GM06990 (cell line): ENCODE measurements at regions not wholly inside any gene's neighbourhood (a gene's known extent, or its start where the extent isn't known, plus 50 kb on each side); places are given as distances from the start of the nearest gene placed in this dataset.

ENCODE experiments used
- DNase-seq: peaks from one replicate; pipeline ENCODE4 v3.0.0-alpha.2; 2011; ENCODE audit not compliant: insufficient read length; ENCODE audit errors: extremely low read depth
- H3K27me3 ChIP-seq: replicated peaks from 2 replicates; pipeline ENCODE4 v1.6.0; 2011; ENCODE audit warnings: low read length; ENCODE audit not compliant: control insufficient read depth, insufficient read depth
- H3K36me3 ChIP-seq: 2 replicates; pipeline ENCODE4 v1.5.1; 2011; ENCODE audit warnings: low read length; ENCODE audit not compliant: control insufficient read depth, insufficient read depth
- H3K4me3 ChIP-seq: replicated peaks from 2 replicates; pipeline ENCODE4 v1.5.1; 2011; ENCODE audit warnings: low read depth, mild to moderate bottlenecking, control low read depth, low read length
- CTCF ChIP-seq: IDR thresholded peaks from 2 replicates; pipeline ENCODE4 v1.5.1; 2011; ENCODE audit warnings: low read length, control low read depth, mild to moderate bottlenecking, inconsistent platforms; ENCODE audit not compliant: insufficient read depth, poor library complexity, severe bottlenecking

- DNase-seq: no peak
- TF ChIP-seq CTCF: no peak
- H3K27me3 ChIP-seq: no peaks in the 10 kb centered on the region; the same call in 1 of the 2 replicates
Measured at GRCh38 chr7:142592664-142593063, 156.6 kb upstream of the PRSS1 start.

GRCh38 chr7:142592231-142592630 lies 157.0 kb upstream of the PRSS1 start:
- no peak for TF ChIP-seq CTCF
- Histone ChIP-seq H3K27me3 (no peaks in the 10 kb centered on the region), H3K36me3 (no peaks in the 10 kb centered on the region), H3K4me3 (no peak overlapping the region)
- no peak for DNase-seq

More at GRCh38 chr7:142592664-142593063, 156.6 kb upstream of the PRSS1 start:
- no peak overlapping the region for H3K4me3 ChIP-seq
- H3K36me3 ChIP-seq: no peaks in the 10 kb centered on the region

GRCh38 chr7:142590830-142591457 lies 158.3 kb upstream of the PRSS1 start:
- DNase-seq: no peak
- H3K4me3 ChIP-seq: no peak overlapping the region
- no peaks in the 10 kb centered on the region for H3K27me3 ChIP-seq
- no peak for TF ChIP-seq CTCF
- no peaks in the 10 kb centered on the region for H3K36me3 ChIP-seq

GRCh38 chr7:142590077-142590476 lies 159.2 kb upstream of the PRSS1 start:
- TF ChIP-seq CTCF: no peak
- Histone ChIP-seq H3K27me3 (no peaks in the 10 kb centered on the region), H3K4me3 (no peak overlapping the region), H3K36me3 (no peaks in the 10 kb centered on the region)
- DNase-seq: no peak

- Histone ChIP-seq H3K4me3 (no peak overlapping the region), H3K36me3 (no peaks in the 10 kb centered on the region), H3K27me3 (no peaks in the 10 kb centered on the region)
- peak; percentile 92 for TF ChIP-seq CTCF
- no peak for DNase-seq
Measured at GRCh38 chr7:142587578-142588191, 161.6 kb upstream of the PRSS1 start.

- TF ChIP-seq CTCF: no peak
- H3K4me3 ChIP-seq: no peak overlapping the region
- no peaks in the 10 kb centered on the region for H3K36me3 ChIP-seq
- DNase-seq: no peak
- no peaks in the 10 kb centered on the region for H3K27me3 ChIP-seq
Measured at GRCh38 chr7:142586611-142587010, 162.7 kb upstream of the PRSS1 start.
